ENCODE measurements at regions not wholly inside any gene's neighbourhood (a gene's known extent, or its start where the extent isn't known, plus 50 kb on each side); places are given as distances from the start of the nearest gene placed in this dataset.

- TF ChIP-seq, protein P1, sequence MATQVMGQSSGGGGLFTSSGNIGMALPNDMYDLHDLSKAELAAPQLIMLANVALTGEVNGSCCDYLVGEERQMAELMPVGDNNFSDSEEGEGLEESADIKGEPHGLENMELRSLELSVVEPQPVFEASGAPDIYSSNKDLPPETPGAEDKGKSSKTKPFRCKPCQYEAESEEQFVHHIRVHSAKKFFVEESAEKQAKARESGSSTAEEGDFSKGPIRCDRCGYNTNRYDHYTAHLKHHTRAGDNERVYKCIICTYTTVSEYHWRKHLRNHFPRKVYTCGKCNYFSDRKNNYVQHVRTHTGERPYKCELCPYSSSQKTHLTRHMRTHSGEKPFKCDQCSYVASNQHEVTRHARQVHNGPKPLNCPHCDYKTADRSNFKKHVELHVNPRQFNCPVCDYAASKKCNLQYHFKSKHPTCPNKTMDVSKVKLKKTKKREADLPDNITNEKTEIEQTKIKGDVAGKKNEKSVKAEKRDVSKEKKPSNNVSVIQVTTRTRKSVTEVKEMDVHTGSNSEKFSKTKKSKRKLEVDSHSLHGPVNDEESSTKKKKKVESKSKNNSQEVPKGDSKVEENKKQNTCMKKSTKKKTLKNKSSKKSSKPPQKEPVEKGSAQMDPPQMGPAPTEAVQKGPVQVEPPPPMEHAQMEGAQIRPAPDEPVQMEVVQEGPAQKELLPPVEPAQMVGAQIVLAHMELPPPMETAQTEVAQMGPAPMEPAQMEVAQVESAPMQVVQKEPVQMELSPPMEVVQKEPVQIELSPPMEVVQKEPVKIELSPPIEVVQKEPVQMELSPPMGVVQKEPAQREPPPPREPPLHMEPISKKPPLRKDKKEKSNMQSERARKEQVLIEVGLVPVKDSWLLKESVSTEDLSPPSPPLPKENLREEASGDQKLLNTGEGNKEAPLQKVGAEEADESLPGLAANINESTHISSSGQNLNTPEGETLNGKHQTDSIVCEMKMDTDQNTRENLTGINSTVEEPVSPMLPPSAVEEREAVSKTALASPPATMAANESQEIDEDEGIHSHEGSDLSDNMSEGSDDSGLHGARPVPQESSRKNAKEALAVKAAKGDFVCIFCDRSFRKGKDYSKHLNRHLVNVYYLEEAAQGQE (IDR thresholded peaks at IDR 0.05; ENCODE audit: insufficient read depth in 1 of 2, low read depth in 2 of 2, low read length in 1 of 2), result no peak
- TF ChIP-seq CTCF (IDR thresholded peaks at IDR 0.05) (no peak), POLR2AphosphoS5 (IDR thresholded peaks at IDR 0.05; ENCODE audit: low read depth, low read length) (no peak), SIN3A (IDR thresholded peaks at IDR 0.05; ENCODE audit: borderline replicate concordance, insufficient read depth, low read depth, low read length) (no peak), TCF7L2 (IDR thresholded peaks at IDR 0.05; ENCODE audit: low read depth, low read length) (no peak)
Measured at GRCh38 chr21:27024971-27025370, 58.1 kb upstream of the ADAMTS5 start.
